Breast epithelium (tissue), 4 donors: ENCODE measurements at regions not wholly inside any gene's neighbourhood (a gene's known extent, or its start where the extent isn't known, plus 50 kb on each side); places are given as distances from the start of the nearest gene placed in this dataset.

ENCODE experiments used
- DNase-seq, 2 donors: peaks; one replicate each; pipeline ENCODE4 v3.0.0-alpha.2; 2019; ENCODE audit warnings: low spot score in 2 of 2
- H3K27ac ChIP-seq, 2 donors: fragments of 200-600 bp; sonication (generic) in 1 of 2; one replicate each; pipeline ENCODE4 v1.5.1; 2016 to 2019; ENCODE audit warnings: mild to moderate bottlenecking in 1 of 2
- H3K27me3 ChIP-seq, 2 donors: fragments of 200-600 bp; sonication (generic) in 1 of 2; one replicate each; pipeline versions ENCODE4 v1.5.1 to v1.6.0; 2017 to 2019; ENCODE audit warnings: control low read depth in 1 of 2, mild to moderate bottlenecking in 1 of 2
- H3K36me3 ChIP-seq: fragments of 200-600 bp; one replicate; pipeline ENCODE4 v1.5.1; 2019
- H3K4me1 ChIP-seq, 2 donors: fragments of 200-600 bp; sonication (generic); one replicate each; pipeline ENCODE4 v1.5.1; 2016 to 2019; ENCODE audit warnings: control low read depth in 1 of 2
- H3K4me3 ChIP-seq, 3 donors: fragments of 200-600 bp; sonication (generic); 1 replicate in 2 of 3; 2 replicates in 1 of 3; pipeline ENCODE4 v1.5.1; 2016 to 2019; ENCODE audit warnings: mild to moderate bottlenecking in 3 of 3, moderate library complexity in 2 of 3
- H3K9me3 ChIP-seq, 2 donors: fragments of 200-600 bp; sonication (generic) in 1 of 2; one replicate each; pipeline ENCODE4 v1.5.1; 2016 to 2019; ENCODE audit warnings: control low read depth in 1 of 2
- CTCF ChIP-seq, 3 donors: fragments of 450-650 bp; IDR thresholded peaks; one replicate each; pipeline ENCODE4 v1.5.1; 2016 to 2017; ENCODE audit warnings: antibody characterized with exemption in 3 of 3, mild to moderate bottlenecking in 3 of 3, moderate library complexity in 3 of 3
- POLR2A ChIP-seq: fragments of 450-650 bp; IDR thresholded peaks from one replicate; pipeline ENCODE4 v1.6.1; 2016; ENCODE audit warnings: antibody characterized with exemption, mild to moderate bottlenecking, moderate library complexity
- POLR2AphosphoS5 ChIP-seq, 3 donors: sonication (generic); formaldehyde crosslinking; IDR thresholded peaks; one replicate each; pipeline ENCODE4 v1.6.1; 2017; ENCODE audit warnings: antibody characterized with exemption in 3 of 3
- intact Hi-C: fragments of 100-400 bp; cut with DNase I; formaldehyde crosslinking; loops from one replicate; pipeline ENCODE4 v1.15.1; 2023; ENCODE audit warnings: low total_unique reads

GRCh38 chr2:12041236-12041635 lies 294.8 kb downstream of the LPIN1 start:
- no peak overlapping the region for H3K4me3 ChIP-seq
- no peak overlapping the region for H3K27ac ChIP-seq
- no peaks in the 10 kb centered on the region for H3K9me3 ChIP-seq
- no peaks in the 10 kb centered on the region for H3K4me1 ChIP-seq
- no peaks in the 10 kb centered on the region for H3K27me3 ChIP-seq
- intact Hi-C loops = no loop called here
- TF ChIP-seq POLR2A (no peak), CTCF (IDR thresholded peaks at IDR 0.05) (no peak), POLR2AphosphoS5 (IDR thresholded peaks at IDR 0.05) (no peak)
- H3K36me3 ChIP-seq = no peaks in the 10 kb centered on the region
- no peak for DNase-seq

GRCh38 chr2:12043131-12043530 lies 296.7 kb downstream of the LPIN1 start:
- TF ChIP-seq POLR2AphosphoS5 (IDR thresholded peaks at IDR 0.05) = no peak
- no peaks in the 10 kb centered on the region for H3K9me3 ChIP-seq
- intact Hi-C loops = no loop called here
- H3K36me3 ChIP-seq = no peaks in the 10 kb centered on the region
- no peaks in the 10 kb centered on the region for H3K27me3 ChIP-seq
- no peak overlapping the region for H3K27ac ChIP-seq
- H3K4me3 ChIP-seq = no peak overlapping the region
- no peaks in the 10 kb centered on the region for H3K4me1 ChIP-seq
- DNase-seq = no peak

DNA sequence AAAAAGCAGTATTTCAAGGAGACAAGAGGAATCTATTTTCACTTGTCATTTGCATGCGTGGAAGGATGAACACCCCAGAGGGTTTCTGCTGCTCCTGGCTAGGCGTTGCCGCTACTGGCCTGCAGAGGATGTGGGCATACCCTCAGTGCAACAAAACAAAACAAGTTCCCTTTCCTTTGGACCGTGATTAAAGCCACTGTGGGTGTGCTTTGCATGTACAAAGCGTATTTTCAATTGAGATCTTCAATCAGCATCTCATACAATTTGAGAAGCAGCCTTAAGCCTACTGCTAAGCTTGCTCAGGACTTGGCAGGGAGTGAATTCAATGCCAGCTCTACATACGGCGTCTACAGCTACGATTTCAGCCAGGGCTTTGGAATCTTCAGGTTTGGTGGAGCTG lies 298.4 kb downstream of the LPIN1 start:
- intact Hi-C loops = no loop called here
- H3K4me3 ChIP-seq = no peak overlapping the region
- H3K9me3 ChIP-seq = no peaks in the 10 kb centered on the region
- no peaks in the 10 kb centered on the region for H3K4me1 ChIP-seq
- TF ChIP-seq CTCF (IDR thresholded peaks at IDR 0.05) (no peak), POLR2A (no peak), POLR2AphosphoS5 (IDR thresholded peaks at IDR 0.05) (no peak)
- H3K27me3 ChIP-seq = no peaks in the 10 kb centered on the region
- no peak overlapping the region for H3K27ac ChIP-seq
- H3K36me3 ChIP-seq = no peaks in the 10 kb centered on the region
- no peak for DNase-seq

DNA sequence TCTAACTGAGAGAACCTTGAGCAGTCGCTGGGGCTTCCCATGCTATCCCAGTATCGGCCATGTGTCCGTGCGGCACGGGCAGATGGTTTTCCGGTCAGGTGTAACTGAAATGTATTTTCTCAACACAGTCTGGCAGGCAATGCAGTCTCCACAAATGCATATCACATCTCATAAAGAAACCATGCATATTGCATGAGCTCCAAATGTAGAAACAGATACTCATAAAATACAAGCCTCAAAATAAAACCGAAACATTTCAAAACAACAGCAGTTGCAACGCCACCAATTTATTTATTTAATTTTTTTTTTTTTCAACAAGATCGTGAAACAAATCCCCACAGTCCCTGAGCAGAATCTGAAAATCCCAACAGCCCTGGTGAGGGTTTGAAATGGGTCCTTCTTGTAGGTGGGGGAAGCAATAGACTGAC lies 299.4 kb downstream of the LPIN1 start:
- H3K4me1 ChIP-seq = no peaks in the 10 kb centered on the region
- H3K4me3 ChIP-seq = no peak overlapping the region
- H3K36me3 ChIP-seq = no peaks in the 10 kb centered on the region
- H3K27me3 ChIP-seq = no peaks in the 10 kb centered on the region
- H3K9me3 ChIP-seq = no peaks in the 10 kb centered on the region
- no peak overlapping the region for H3K27ac ChIP-seq
- intact Hi-C loops = no loop called here
- TF ChIP-seq POLR2A = no peak
- TF ChIP-seq POLR2AphosphoS5 (IDR thresholded peaks at IDR 0.05) = no peak
- no peak for TF ChIP-seq CTCF (IDR thresholded peaks at IDR 0.05)
- no peak for DNase-seq

DNA sequence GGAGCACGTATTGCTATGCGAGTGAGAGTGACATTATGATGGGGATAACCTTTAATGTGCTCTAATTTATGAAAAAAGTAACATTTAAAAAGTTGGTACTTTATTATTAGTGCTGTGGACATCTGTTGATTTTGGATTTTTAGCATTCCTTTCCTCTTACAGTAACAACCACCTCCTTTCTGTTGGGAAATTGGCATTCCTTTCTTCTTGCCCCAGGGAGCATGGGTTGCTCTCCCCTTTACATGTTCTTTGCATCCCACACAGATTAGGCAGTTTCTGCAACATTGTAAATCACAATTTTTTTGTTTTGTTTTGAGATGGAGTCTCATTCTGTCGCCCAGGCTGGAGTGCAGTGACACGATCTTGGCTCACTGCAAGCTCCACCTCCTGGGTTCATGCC lies 300.2 kb downstream of the LPIN1 start:
- Histone ChIP-seq H3K27me3 (no peaks in the 10 kb centered on the region), H3K9me3 (no peaks in the 10 kb centered on the region), H3K36me3 (no peaks in the 10 kb centered on the region), H3K27ac (no peak overlapping the region), H3K4me3 (no peak overlapping the region), H3K4me1 (no peaks in the 10 kb centered on the region)
- no peak for TF ChIP-seq POLR2AphosphoS5 (IDR thresholded peaks at IDR 0.05)
- no peak for TF ChIP-seq CTCF (IDR thresholded peaks at IDR 0.05)
- TF ChIP-seq POLR2A = no peak
- no peak for DNase-seq
- intact Hi-C loops = no loop called here

GRCh38 chr2:12047761-12048160 lies 301.3 kb downstream of the LPIN1 start:
- no peaks in the 10 kb centered on the region for H3K36me3 ChIP-seq
- TF ChIP-seq POLR2AphosphoS5 (IDR thresholded peaks at IDR 0.05) = no peak
- TF ChIP-seq CTCF (IDR thresholded peaks at IDR 0.05) = no peak
- no peak for TF ChIP-seq POLR2A
- no peaks in the 10 kb centered on the region for H3K9me3 ChIP-seq
- H3K4me3 ChIP-seq = no peak overlapping the region
- no peaks in the 10 kb centered on the region for H3K4me1 ChIP-seq
- DNase-seq = no peak
- H3K27me3 ChIP-seq = no peaks in the 10 kb centered on the region
- intact Hi-C loops = no loop called here
- H3K27ac ChIP-seq = no peak overlapping the region
